A549 (cell line): ENCODE measurements at regions not wholly inside any gene's neighbourhood (a gene's known extent, or its start where the extent isn't known, plus 50 kb on each side); places are given as distances from the start of the nearest gene placed in this dataset.
"Not testable (repeated sequence)": the region's sequence is repeated elsewhere in the genome, so short reads cannot be mapped to it uniquely, and the experiment has no call there.

Source experiments
- ATAC-seq, 2 experiments: fragments of 200-7000 bp in 1 of 2; fragments of >200 bp in 1 of 2; cut with Nextera tagmentation in 1 of 2; cut with Tn5 transposase in 1 of 2; 3 replicates each; pipeline versions ENCODE4 v1.8.0 to v1.9.1; 2018 to 2020; ENCODE audit warnings: mild to moderate bottlenecking in 1 of 2, moderate library complexity in 1 of 2
- CTCF ChIA-PET: fragments of 300-600 bp; sonication (Branson Sonifier 250); formaldehyde crosslinking; extraction: SDS; loops from one replicate; lab custom pipeline; 2021; ENCODE audit warnings: antibody characterized with exemption, inconsistent platforms; lab: Yijun Ruan, JAX
- POLR2A ChIA-PET: fragments of 350-600 bp; formaldehyde crosslinking; extraction: SDS; loops from one replicate; lab custom pipeline; 2021; ENCODE audit warnings: antibody characterized with exemption, inconsistent platforms; lab: Yijun Ruan, JAX
- DNase-seq, 2 experiments: peaks; one replicate each; pipeline versions ENCODE4 v3.0.0 to v3.0.0-alpha.2; 2011 to 2016; ENCODE audit warnings: low read depth in 1 of 2, low spot score in 1 of 2
- FAIRE-seq: peaks from 2 replicates; lab custom pipeline; 2011; peaks lifted over from hg19 to GRCh38; lab: Jason Lieb, UNC
- H3K27ac ChIP-seq, 2 experiments: fragments of >200 bp; sonication (Bioruptor Twin); formaldehyde crosslinking; 3 replicates each; pipeline ENCODE4 v1.5.1; 2016 to 2017
- H3K4me1 ChIP-seq: fragments of >200 bp; sonication (Bioruptor Twin); formaldehyde crosslinking; 3 replicates; pipeline ENCODE4 v1.6.1; 2016
- H3K4me2 ChIP-seq: fragments of >200 bp; sonication (Bioruptor Twin); formaldehyde crosslinking; 3 replicates; pipeline ENCODE4 v1.6.1; 2016
- H3K4me3 ChIP-seq: fragments of >200 bp; sonication (Bioruptor Twin); formaldehyde crosslinking; 3 replicates; pipeline ENCODE4 v1.5.1; 2016
- H3K9me3 ChIP-seq: fragments of >200 bp; sonication (Bioruptor Twin); formaldehyde crosslinking; 3 replicates; pipeline ENCODE4 v1.6.1; 2016
- ATOH8 ChIP-seq: fragments of 250-450 bp; sonication (Bioruptor Pico); IDR thresholded peaks from 2 replicates; pipeline ENCODE4 v1.5.0; 2020; ENCODE audit warnings: low read depth, mild to moderate bottlenecking, moderate library complexity
- BHLHE40 ChIP-seq: IDR thresholded peaks from 2 replicates; pipeline ENCODE4 v1.6.1; 2012; ENCODE audit warnings: low read depth, low read length, inconsistent platforms
- CBX2 ChIP-seq: fragments of 200-600 bp; sonication (generic); IDR thresholded peaks from 2 replicates; pipeline ENCODE4 v1.6.1; 2016; ENCODE audit warnings: low read depth, mild to moderate bottlenecking, borderline replicate concordance
- CTCF ChIP-seq: fragments of >200 bp; sonication (Bioruptor Twin); formaldehyde crosslinking; IDR thresholded peaks from 3 replicates; pipeline ENCODE4 v1.5.1; 2016
- EHF ChIP-seq: fragments of 250-450 bp; sonication (Bioruptor Pico); IDR thresholded peaks from 2 replicates; pipeline ENCODE4 v1.5.0; 2020; ENCODE audit warnings: mild to moderate bottlenecking
- FOSL2 ChIP-seq, 2 experiments: fragments of 450-650 bp in 1 of 2; fragments of >200 bp in 1 of 2; sonication (Bioruptor Twin) in 1 of 2; formaldehyde crosslinking; IDR thresholded peaks; 2 replicates each; pipeline versions ENCODE4 v1.5.0 to v1.6.1; 2016 to 2020; ENCODE audit warnings: mild to moderate bottlenecking in 1 of 2, moderate library complexity in 1 of 2
- FOXS1 ChIP-seq: fragments of 250-450 bp; sonication (Bioruptor Pico); IDR thresholded peaks from 2 replicates; pipeline ENCODE4 v1.5.0; 2020; ENCODE audit warnings: mild to moderate bottlenecking, moderate library complexity
- GATA3 ChIP-seq: IDR thresholded peaks from 2 replicates; pipeline ENCODE4 v1.6.1; 2012; ENCODE audit warnings: borderline replicate concordance
- HDAC2 ChIP-seq: fragments of 200-600 bp; sonication (generic); IDR thresholded peaks from 2 replicates; pipeline ENCODE4 v1.6.1; 2016
- HOXA7 ChIP-seq: fragments of 250-450 bp; sonication (Bioruptor Pico); IDR thresholded peaks from 2 replicates; pipeline ENCODE4 v1.5.0; 2020; ENCODE audit warnings: mild to moderate bottlenecking, moderate library complexity
- HOXB13 ChIP-seq: fragments of 250-450 bp; sonication (Bioruptor Pico); IDR thresholded peaks from 2 replicates; pipeline ENCODE4 v1.5.0; 2020; ENCODE audit warnings: low read depth, mild to moderate bottlenecking, moderate library complexity
- MAX ChIP-seq: IDR thresholded peaks from 2 replicates; pipeline ENCODE4 v1.6.1; 2012
- NPAS2 ChIP-seq: fragments of 250-450 bp; sonication (Bioruptor Pico); IDR thresholded peaks from 2 replicates; pipeline ENCODE4 v1.8.0; 2022; ENCODE audit warnings: mild to moderate bottlenecking, moderate library complexity, borderline replicate concordance
- RARB ChIP-seq: fragments of 250-450 bp; sonication (Bioruptor Pico); IDR thresholded peaks from 2 replicates; pipeline ENCODE4 v1.8.0; 2021; ENCODE audit warnings: mild to moderate bottlenecking, moderate library complexity
- RCOR1 ChIP-seq: fragments of 150-350 bp; IDR thresholded peaks from 2 replicates; pipeline ENCODE4 v1.6.1; 2014; ENCODE audit warnings: antibody characterized with exemption, low read length, low read depth
- SREBF2 ChIP-seq: fragments of 450-650 bp; IDR thresholded peaks from 2 replicates; pipeline ENCODE4 v1.6.1; 2014; ENCODE audit warnings: mild to moderate bottlenecking, moderate library complexity
- USF2 ChIP-seq: fragments of 450-650 bp; IDR thresholded peaks from 2 replicates; pipeline ENCODE4 v1.6.1; 2014; ENCODE audit warnings: antibody characterized with exemption
- WGBS: methylation state at CpG from one replicate; pipeline ENCODE4 v1.1.6; 2017; ENCODE audit errors: missing lambda C conversion rate; 5-methylcytosine and 5-hydroxymethylcytosine counted together
- TF ChIP-seq, protein P1 (sequence below): fragments of 250-450 bp; sonication (Bioruptor Pico); IDR thresholded peaks from 2 replicates; pipeline ENCODE4 v1.5.0; 2021; ENCODE audit warnings: mild to moderate bottlenecking, moderate library complexity, borderline replicate concordance

DNA sequence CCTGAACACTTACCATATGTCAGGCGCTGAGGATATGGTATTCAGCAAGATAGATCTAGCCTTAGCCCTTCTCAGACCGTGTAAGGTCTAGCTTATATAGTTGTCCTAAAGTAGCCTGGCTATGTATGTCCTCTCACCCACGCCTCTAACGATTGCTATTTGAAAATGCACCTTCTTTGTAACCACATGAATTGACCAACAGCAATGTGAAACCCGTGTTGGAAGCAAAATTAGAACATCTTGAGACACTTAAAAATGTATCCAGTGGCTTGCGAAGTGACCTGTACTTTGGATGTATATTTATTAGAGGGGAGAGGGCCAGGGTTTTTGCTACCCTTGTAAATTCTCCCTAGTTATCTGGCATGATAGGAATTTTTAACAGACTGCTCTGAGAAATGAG is 860.0 kb upstream of the ZEB2 start:
- Histone ChIP-seq H3K4me2 (no peak overlapping the region), H3K27ac (no peak overlapping the region), H3K4me1 (peaks cover 8% of the 10 kb centered on the region; the same call in 1 of the 3 replicates), H3K4me3 (no peak overlapping the region), H3K9me3 (no peaks in the 10 kb centered on the region)
- no peak for DNase-seq
- 68% methylated on average over 6 of the region's 6 CpGs for WGBS
- POLR2A ChIA-PET = no interaction called here
- no peak for TF ChIP-seq CBX2
- no peak for TF ChIP-seq RARB (CRISPR knock-in tag)
- TF ChIP-seq BHLHE40 = no peak
- TF ChIP-seq HOXA7 (CRISPR knock-in tag) = no peak
- no peak for TF ChIP-seq RCOR1
- TF ChIP-seq USF2 = no peak
- TF ChIP-seq ATOH8 (CRISPR knock-in tag) = no peak
- TF ChIP-seq MAX = no peak
- no peak for TF ChIP-seq HDAC2
- no peak for TF ChIP-seq FOXS1 (CRISPR knock-in tag)
- TF ChIP-seq, protein P1, sequence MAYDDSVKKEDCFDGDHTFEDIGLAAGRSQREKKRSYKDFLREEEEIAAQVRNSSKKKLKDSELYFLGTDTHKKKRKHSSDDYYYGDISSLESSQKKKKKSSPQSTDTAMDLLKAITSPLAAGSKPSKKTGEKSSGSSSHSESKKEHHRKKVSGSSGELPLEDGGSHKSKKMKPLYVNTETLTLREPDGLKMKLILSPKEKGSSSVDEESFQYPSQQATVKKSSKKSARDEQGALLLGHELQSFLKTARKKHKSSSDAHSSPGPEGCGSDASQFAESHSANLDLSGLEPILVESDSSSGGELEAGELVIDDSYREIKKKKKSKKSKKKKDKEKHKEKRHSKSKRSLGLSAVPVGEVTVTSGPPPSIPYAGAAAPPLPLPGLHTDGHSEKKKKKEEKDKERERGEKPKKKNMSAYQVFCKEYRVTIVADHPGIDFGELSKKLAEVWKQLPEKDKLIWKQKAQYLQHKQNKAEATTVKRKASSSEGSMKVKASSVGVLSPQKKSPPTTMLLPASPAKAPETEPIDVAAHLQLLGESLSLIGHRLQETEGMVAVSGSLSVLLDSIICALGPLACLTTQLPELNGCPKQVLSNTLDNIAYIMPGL = no peak
- TF ChIP-seq SREBF2 = no peak
- no peak for TF ChIP-seq FOSL2 (IDR thresholded peaks at IDR 0.05)
- TF ChIP-seq FOSL2 (CRISPR knock-in tag; IDR thresholded peaks at IDR 0.05) = no peak
- ATAC-seq = no peak
- no peak for FAIRE-seq
- CTCF ChIA-PET = no interaction called here

- FAIRE-seq (no peak), ATAC-seq (no peak), DNase-seq (no peak)
- ChIA-PET CTCF (no interaction called here), POLR2A (no interaction called here)
- Histone ChIP-seq H3K4me2 (no peak overlapping the region), H3K27ac (no peak overlapping the region), H3K9me3 (no peaks in the 10 kb centered on the region), H3K4me3 (no peak overlapping the region), H3K4me1 (no peaks in the 10 kb centered on the region)
- TF ChIP-seq EHF = no peak
- no peak for TF ChIP-seq HOXA7 (CRISPR knock-in tag)
- TF ChIP-seq NPAS2 (CRISPR knock-in tag) = no peak
- no peak for TF ChIP-seq CTCF
- no peak for TF ChIP-seq GATA3
- no peak for TF ChIP-seq SREBF2
- no peak for TF ChIP-seq HOXB13
These were observed 854.2 kb upstream of the ZEB2 start for GRCh38 chr2:145374165-145374564.

DNA sequence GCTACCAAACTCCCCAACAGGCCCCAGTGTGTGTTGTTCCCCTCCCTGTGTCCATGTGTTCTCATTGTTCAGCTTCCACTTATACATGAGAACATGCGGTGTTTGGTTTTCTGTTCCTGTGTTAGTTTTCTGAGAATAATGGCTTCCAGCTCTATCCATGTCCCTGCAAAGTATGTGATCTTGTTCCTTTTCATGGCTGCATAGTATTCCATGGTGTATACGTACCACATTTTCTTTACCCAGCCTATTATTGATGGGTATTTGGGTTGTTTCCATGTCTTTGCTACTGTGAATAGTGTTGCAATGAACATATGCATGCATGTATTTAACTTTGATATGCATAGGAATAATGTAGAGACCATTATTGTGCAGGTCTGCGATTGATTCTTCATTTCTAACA is 847.4 kb upstream of the ZEB2 start:
- FAIRE-seq, H3K27ac ChIP-seq: not testable (repeated sequence)

More for the DNA sequence above, 847.4 kb upstream of the ZEB2 start:
- H3K4me1 ChIP-seq, ATAC-seq, DNase-seq, POLR2A ChIA-PET, H3K4me2 ChIP-seq, H3K4me3 ChIP-seq, CTCF ChIA-PET, H3K9me3 ChIP-seq: not testable (repeated sequence)
- 80% methylated on average over 3 of the region's 3 CpGs for WGBS
